Activated T-helper 1 cell treated with Interleukin-2 at 50 U/mL for 16 hours (primary cell): ENCODE measurements at regions not wholly inside any gene's neighbourhood (a gene's known extent, or its start where the extent isn't known, plus 50 kb on each side); places are given as distances from the start of the nearest gene placed in this dataset.
"Not testable (repeated sequence)": the region's sequence is repeated elsewhere in the genome, so short reads cannot be mapped to it uniquely, and the experiment has no call there.

Experiments
- DNase-seq: peaks from one replicate; pipeline ENCODE4 v3.0.0-alpha.2; 2020; ENCODE audit warnings: low read depth

- DNase-seq: not testable (repeated sequence)
These were observed 380.0 kb downstream of the ANAPC1 start for GRCh38 chr2:111503844-111504570.

- not testable (repeated sequence) for DNase-seq
These were observed 379.4 kb downstream of the ANAPC1 start for GRCh38 chr2:111504571-111504942.

GRCh38 chr2:111505267-111505666 is 378.7 kb downstream of the ANAPC1 start:
- DNase-seq: not testable (repeated sequence)

GRCh38 chr2:111506936-111507335 is 377.1 kb downstream of the ANAPC1 start:
- not testable (repeated sequence) for DNase-seq

- DNase-seq: not testable (repeated sequence)
These were observed 374.6 kb downstream of the ANAPC1 start for GRCh38 chr2:111509225-111509869.

GRCh38 chr2:111510384-111510783 is 373.6 kb downstream of the ANAPC1 start:
- not testable (repeated sequence) for DNase-seq

GRCh38 chr2:111511062-111511461 is 372.9 kb downstream of the ANAPC1 start:
- DNase-seq: not testable (repeated sequence)

GRCh38 chr2:111512378-111512777 is 371.6 kb downstream of the ANAPC1 start:
- DNase-seq: not testable (repeated sequence)

GRCh38 chr2:111514138-111514537 is 369.9 kb downstream of the ANAPC1 start:
- not testable (repeated sequence) for DNase-seq

- DNase-seq: not testable (repeated sequence)
These were observed 366.8 kb downstream of the ANAPC1 start for GRCh38 chr2:111517050-111517720.

GRCh38 chr2:111517721-111518053 is 366.3 kb downstream of the ANAPC1 start:
- not testable (repeated sequence) for DNase-seq

GRCh38 chr2:111519071-111519470 is 364.9 kb downstream of the ANAPC1 start:
- no peak for DNase-seq

- no peak for DNase-seq
These were observed 361.7 kb downstream of the ANAPC1 start for GRCh38 chr2:111522231-111522768.

- DNase-seq: no peak
These were observed 361.0 kb downstream of the ANAPC1 start for GRCh38 chr2:111523009-111523408.

GRCh38 chr2:111525026-111525425 is 359.0 kb downstream of the ANAPC1 start:
- not testable (repeated sequence) for DNase-seq

- DNase-seq: not testable (repeated sequence)
These were observed 357.9 kb downstream of the ANAPC1 start for GRCh38 chr2:111526041-111526639.

GRCh38 chr2:111527707-111528400 is 356.1 kb downstream of the ANAPC1 start:
- not testable (repeated sequence) for DNase-seq

- not testable (repeated sequence) for DNase-seq
These were observed 355.0 kb downstream of the ANAPC1 start for GRCh38 chr2:111529022-111529421.

GRCh38 chr2:111530239-111530965 is 353.6 kb downstream of the ANAPC1 start:
- DNase-seq: not testable (repeated sequence)

GRCh38 chr2:111532682-111533556 is 351.1 kb downstream of the ANAPC1 start:
- DNase-seq: not testable (repeated sequence)
